Suprapubic skin (tissue), 4 donors: ENCODE measurements at regions not wholly inside any gene's neighbourhood (a gene's known extent, or its start where the extent isn't known, plus 50 kb on each side); places are given as distances from the start of the nearest gene placed in this dataset.

ENCODE experiments used
- CTCF ChIP-seq, 2 donors: fragments of 200-600 bp in 1 of 2; fragments of 450-650 bp in 1 of 2; sonication (generic) in 1 of 2; IDR thresholded peaks; one replicate each; pipeline ENCODE4 v1.5.1; 2016 to 2019; ENCODE audit warnings: antibody characterized with exemption in 2 of 2, mild to moderate bottlenecking in 1 of 2, moderate library complexity in 1 of 2
- POLR2A ChIP-seq, 2 donors: fragments of 450-650 bp; IDR thresholded peaks; one replicate each; pipeline ENCODE4 v1.6.1; 2017; ENCODE audit warnings: antibody characterized with exemption in 2 of 2, mild to moderate bottlenecking in 2 of 2, moderate library complexity in 2 of 2
- POLR2AphosphoS5 ChIP-seq, 3 donors: sonication (generic); formaldehyde crosslinking; IDR thresholded peaks; one replicate each; pipeline ENCODE4 v1.6.1; 2017; ENCODE audit warnings: antibody characterized with exemption in 3 of 3

DNA sequence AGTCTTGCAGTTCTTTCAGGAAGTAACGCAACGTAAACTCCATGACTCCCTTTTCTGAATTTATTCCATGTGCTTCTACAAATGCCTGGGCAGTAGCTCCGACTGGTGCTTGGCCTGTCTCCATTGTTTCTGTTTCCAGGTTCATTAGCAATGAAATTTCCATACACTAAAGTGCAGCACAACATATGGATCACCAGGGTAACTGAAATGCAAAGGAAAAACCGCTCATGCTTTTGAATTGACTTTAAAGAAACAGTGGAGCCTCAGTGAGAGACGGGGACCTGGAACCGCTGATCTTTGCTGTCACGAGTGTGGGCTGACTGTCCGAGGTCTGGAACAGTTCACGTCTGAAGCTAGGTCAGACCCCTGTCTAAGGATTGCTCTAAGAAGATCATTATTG, 126.5 kb upstream of the IGFBP3 start:
- no peak for TF ChIP-seq POLR2AphosphoS5 (IDR thresholded peaks at IDR 0.05)
- TF ChIP-seq CTCF (IDR thresholded peaks at IDR 0.05): no peak
- no peak for TF ChIP-seq POLR2A (IDR thresholded peaks at IDR 0.05)
